HG02763 (cell line): ENCODE measurements at regions not wholly inside any gene's neighbourhood (a gene's known extent, or its start where the extent isn't known, plus 50 kb on each side); places are given as distances from the start of the nearest gene placed in this dataset.
"Not testable (repeated sequence)": the region's sequence is repeated elsewhere in the genome, so short reads cannot be mapped to it uniquely, and the experiment has no call there.

Experiments used
- ATAC-seq: cut with Tn5 transposase; IDR thresholded peaks from one replicate; pipeline ENCODE4 v1.9.1; 2021; ENCODE audit warnings: mild to moderate bottlenecking, moderate library complexity; ENCODE audit not compliant: unreplicated experiment

DNA sequence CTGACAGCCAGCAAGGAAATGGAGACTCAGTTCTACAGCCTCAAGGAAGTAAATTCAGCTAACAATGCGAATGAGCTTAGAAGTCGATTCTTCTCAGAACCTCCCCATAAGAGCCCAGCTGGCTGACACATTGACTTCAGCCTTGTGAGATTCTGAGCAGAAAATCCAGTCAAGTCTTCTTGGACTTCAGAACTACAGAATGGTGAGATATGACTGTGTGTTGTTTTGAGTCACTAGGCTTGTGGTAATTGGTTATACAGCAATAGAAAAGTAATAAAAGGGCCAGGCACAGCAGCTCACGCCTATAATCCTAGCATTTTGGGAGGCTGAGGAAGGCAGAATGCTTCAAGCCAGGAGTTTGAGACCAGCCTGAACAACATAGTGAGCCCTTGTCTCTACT, 161.8 kb upstream of the IVNS1ABP start:
- no peak for ATAC-seq

DNA sequence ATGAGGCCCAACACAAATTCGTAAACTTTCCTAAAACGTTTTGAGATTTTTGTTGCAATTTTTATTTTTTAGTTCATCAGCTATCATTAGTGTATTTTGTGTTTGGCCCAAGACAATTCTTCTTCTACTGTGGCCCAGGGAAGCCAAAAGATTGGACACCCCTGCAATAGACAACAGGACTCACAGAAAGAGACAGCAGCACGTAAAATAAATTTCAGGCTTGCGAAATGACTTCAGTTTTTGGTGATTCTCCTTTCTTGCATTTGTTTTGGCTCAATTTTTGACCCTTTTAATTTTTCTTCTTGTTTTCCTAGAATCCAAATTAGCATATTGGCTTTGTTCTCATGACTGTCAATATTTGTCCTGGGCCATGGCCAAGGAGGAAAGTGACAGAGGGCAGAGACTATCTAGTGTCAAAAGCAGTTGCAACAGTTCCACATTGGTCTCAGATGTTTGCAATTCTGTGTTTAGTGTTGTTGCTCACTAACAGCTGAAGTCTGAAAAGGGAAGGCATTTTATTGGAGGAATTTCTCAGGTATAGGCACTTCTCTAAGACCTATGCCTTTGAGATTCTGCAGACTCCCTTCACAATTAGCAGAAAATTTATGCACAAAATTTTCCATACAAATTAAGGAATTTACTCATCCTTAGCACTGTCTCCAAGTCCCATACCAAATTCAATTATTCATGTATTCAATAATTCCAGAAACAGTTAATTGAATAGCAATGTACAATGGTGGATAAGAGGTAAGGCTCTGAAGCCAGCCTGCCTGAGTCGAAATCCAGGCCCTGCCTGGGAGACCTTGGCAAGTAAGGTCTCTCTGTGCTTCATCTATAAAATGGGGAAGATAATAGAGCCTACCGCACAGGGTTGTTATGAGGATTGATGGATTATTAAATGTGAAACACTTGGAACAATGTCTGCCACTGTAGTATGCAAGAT, 160.9 kb upstream of the IVNS1ABP start:
- no peak for ATAC-seq

DNA sequence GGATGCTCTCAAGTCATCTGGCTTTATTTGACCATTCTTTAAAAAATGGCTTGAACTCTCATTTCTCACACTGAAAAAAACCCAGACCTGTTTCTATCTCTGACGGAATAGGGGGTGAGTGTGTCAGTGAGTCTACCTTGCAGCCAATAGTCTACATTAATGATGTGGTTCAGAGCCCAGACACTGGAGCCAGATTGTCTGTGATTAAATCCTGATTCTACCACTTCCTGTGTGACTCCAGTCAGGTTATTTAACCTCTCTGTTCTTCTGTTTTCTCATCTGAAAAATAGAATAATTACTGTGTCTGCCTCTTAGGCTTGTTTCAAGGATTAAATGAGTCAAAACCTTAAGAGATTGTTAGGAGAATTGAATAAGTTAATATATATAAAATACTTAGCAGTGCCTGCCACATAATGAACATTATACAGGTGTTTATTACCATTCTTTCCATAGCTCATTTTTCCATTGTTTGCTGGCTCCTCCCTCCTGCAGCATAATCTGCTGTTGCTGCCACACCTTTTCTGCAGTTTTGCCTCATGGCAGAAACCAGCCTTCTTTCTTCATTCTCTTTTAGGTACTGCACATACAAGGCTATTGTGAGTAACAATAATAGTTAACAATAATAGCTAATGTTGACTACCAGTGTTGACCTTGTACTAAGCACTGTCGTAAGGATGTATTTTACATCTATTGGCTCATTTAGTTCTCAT, 157.6 kb upstream of the IVNS1ABP start:
- no peak for ATAC-seq

DNA sequence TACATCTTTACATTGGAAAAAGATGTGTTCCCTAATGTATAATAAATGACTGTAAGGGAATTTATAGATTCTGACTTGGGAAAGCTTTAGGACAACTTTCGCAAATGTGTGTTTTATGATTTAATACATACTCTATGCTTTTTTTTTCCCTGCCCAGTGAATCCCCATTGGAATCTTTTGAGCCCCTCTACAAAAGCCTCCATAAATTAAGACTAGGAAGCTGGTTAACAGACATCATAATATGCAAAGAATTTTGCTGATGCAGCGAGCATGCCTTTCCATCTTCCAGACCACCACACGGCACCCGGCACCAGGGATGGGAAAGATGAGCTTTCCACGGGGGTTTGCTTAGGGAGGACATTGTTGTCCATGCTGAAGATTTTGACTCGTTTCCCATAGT, 156.1 kb upstream of the IVNS1ABP start:
- ATAC-seq, result no peak

DNA sequence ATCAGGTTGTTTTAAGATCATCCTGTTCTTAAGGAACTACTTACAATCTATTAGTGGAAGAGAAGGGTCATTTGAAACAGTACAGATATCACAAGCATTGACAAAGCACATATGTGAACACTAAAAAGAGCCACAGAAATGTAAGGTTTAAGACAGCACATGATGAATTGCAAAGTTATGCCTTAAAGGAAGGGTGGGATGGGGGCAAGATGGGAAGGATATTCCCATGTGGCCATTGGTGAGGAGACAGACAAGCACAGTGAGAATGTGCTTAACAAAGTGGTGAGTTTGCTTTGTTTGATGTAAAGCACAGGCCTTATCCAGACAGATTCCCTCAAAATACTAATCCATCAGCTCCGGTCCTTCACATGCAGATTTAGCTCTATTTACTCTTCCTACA, 151.6 kb upstream of the IVNS1ABP start:
- ATAC-seq, result no peak

DNA sequence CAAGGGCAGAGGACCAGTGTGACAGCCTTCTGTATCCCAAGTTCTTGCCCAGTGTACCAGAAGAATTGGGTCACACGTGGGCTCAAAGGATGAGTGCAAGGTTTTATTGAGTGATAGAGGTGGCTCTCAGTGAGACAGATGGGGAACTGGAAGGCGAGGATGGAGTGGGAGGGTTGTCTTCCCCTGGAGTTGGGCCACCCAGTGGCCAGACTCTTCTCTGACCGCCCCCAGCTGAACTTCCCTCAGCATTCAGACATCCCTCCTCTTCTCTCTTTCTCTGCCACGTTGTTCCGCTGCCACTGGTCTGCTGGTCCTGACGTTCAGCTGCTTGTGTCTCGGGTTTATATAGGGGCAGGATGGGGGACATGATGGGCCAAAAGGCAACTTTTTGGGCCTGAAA, 150.1 kb upstream of the IVNS1ABP start:
- ATAC-seq, result no peak

DNA sequence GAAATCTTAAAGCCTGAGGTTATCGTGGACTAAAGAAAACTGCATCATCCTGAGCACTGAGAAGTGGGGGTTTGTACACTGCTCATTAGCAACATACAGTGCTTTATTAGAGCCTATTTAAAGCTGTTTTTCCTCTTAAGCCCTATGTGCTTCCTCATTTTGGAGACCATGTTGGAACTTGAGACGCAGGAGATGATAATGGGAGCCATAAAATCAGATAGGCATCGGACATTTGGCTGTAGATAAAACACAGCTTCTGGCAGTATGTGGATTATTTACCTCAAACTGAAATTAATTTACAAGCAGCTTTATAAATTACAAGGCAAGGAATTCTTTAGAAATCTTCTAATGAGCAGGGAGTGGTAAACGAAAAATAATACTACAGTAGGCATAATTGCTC, 147.7 kb upstream of the IVNS1ABP start:
- ATAC-seq, result no peak

DNA sequence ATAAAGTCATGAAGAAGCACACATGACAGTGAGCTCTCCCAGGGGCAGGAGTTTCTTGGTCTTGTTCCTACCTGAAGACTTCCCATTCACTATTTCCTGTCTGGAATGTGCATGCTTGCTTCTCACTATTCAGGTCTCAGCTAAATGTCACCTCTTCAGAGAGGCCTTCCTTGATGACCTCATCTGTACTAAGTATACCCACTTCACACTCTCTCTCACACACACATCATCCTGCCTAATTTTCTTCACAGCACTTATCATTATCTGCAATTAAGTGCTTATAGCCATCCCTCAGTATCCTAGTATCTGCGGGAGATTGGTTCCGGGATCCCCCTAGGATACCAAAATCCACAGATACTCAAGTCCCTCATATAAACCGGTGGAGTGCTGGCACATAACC, 146.4 kb upstream of the IVNS1ABP start:
- ATAC-seq, result no peak

DNA sequence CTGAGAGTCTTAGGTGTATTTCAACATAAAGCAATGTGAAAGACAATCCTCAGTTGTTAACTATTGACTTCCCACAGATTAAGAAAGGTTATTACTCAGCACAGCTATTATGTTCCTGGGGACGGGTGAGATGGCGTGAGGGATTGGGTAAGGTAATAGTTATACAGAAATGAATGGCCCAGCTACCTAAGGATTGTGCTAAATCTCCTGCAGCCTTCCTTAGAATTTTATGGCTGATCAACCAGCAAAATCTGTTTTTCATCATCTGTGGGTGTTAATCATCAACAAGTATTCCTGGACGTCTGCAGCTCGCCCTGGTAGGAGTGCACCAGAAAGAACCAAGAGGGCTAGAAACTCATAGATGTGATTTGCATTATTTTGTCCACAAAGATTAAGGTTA, 146.0 kb upstream of the IVNS1ABP start:
- no peak for ATAC-seq

DNA sequence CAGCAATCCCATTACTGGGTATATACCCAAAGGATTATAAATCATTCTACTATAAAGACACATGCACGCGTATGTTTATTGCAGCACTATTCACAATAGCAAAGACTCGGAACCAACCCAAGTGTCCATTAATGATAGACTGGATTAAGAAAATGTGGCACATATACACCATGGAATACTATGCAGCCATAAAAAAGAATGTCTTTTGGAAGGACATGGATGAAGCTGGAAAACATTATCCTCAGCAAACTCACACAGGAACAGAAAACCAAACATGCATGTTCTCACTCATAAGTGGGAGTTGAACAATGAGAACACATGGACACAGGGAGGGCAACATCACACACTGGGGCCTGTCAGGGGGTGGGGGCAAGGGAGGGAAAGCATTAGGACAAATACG, 143.7 kb upstream of the IVNS1ABP start:
- ATAC-seq, result not testable (repeated sequence)

DNA sequence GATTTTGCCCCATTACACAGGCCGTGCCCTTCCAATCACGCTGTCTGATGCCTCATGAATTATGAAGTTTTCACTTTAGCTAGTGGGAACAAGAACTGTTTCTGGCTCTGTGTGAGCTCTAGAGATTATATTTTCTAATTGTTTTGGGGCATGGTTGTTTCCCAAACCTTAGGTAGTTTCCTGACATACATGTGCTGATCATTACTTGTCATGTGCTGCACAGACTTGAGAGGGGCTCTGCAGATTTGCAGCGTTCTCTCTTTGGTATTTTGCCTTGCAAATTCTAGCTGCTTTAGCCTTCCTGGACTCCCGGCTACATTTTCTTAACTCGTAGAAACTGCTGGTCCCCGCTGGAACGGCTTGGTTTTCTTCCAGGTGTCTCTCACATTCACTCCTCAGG, 142.1 kb upstream of the IVNS1ABP start:
- ATAC-seq, result no peak

DNA sequence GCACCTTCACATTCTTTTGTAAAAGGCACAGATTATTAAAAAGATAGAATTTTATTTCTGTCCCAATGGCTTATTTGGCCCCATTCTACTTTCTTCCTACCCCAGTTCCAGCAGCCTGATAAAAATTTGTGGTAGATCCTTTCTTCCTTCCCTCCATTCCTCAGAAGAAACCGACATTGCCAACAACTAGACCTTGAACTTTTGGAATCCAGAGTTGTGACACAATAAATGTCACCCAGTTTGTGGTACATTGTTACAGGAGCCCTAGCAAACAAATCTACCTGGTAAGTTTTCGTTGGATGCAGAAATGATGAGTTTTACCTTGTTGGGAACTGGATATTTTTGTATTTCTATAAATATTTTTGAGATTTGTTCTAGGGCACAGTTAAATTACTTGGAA, 141.6 kb upstream of the IVNS1ABP start:
- ATAC-seq, result no peak

DNA sequence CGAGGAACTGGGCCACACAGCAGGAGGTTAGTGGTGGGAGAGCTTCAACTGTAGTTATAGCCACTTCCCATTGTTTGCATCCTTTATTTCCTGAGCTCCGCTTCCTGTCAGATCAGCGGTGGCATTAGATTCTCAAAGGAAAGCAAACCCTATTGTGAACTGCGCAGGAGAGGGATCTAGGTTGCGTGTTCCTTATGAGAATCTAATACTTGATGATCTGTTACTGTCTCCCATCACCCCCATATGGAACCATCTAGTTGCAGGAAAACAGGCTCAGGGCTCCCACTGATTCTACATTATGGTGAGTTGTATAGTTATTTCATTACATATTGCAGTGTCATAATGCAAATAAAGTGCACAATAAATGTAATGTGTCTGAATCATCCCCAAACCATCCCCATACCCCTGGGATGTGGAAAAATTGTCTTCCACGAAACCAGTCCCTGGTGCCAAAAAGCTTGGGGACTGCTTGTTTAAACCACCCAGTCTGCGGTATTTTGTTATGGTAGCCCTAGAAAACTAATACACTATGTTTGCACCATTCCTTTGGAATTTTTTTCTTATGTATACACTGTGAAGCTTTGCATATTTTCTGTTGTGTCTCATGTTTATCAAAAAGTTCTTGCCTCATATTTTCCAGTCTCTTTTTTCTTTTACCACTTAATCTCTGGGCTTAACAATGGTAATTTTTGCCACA, 136.6 kb upstream of the IVNS1ABP start:
- no peak for ATAC-seq

DNA sequence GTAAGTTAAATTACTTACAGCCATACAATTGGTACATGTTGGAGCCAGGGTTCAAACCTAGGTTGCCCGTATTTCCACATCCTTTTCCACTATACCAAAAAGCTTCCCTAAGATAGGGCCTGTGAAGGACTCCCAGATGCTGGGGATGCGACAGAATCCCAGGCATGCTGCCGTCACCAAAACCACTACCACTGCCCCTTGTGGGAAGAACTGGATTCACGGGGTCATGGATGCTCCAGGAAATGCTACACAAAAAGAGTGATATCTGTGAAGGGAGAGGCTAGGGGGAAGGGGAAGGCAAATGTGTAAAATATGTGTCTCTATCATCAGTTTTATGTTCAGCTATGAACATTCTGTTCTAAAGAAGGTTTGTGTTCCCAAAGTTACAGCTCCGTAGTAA, 133.9 kb upstream of the IVNS1ABP start:
- no peak for ATAC-seq

DNA sequence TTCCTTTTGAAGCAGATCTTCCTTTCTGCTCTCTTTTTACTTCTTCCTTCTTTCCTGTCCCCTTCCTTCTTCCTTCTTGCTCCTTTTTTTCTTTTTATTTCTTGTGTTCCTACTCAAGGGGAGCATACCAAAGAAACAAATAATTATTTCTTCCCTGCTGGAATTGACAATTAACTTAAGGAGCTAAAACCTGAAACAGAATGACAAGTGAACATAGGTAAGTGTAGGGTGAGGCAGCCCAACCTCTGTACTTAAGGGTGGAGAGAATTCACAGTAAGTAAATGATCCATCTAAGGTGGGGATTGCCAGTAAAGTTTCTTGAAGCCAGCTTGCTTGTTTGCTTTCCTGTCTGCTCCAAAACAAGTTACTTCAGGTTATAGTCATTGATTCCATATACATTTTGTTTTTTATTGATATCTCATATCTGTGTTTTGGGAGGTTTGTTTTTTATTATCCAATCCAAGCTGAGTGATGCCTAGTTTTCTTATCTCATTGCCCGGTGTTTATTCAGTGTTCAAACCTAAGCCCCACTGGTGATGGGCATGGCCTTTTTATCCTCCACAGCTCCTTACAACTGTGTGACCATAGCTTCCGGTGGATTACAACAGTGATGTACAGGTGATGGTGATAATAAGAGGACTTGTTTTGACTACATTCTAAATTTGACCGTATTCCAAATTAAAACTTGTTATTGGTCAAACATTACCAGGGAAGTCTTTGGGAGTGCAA, 133.2 kb upstream of the IVNS1ABP start:
- ATAC-seq, result no peak

DNA sequence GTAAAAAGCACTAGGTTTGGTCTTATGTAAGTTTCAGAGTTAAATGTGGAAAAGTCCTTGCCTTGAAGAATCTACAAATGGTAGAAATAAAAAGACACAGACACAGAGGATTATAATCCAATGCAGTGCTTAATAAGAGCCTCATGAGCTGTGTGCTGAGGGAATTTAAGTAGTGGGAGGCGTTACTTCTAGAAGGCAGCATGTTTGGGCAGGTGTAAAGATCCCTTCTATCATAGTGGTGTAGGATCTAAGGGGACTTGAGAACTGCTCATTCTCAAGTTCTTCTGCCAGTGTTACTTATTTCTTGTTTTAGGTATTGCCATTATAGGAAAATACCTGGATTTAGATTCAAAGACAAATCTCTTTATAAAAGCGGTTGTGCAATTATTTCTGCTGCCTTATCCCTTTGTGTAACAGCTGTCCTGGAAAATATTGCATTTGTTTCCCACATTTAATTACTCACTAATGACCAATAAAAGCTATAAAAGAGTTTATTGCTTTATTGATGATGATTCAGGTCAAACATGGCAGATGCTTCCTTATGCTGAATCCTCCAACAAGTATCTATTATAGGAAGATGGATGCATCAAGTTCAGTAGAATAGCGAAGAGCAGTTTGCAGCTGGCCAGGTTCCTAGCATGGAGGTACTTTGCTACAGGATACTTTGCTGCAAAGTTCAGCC, 132.5 kb upstream of the IVNS1ABP start:
- ATAC-seq, result no peak

DNA sequence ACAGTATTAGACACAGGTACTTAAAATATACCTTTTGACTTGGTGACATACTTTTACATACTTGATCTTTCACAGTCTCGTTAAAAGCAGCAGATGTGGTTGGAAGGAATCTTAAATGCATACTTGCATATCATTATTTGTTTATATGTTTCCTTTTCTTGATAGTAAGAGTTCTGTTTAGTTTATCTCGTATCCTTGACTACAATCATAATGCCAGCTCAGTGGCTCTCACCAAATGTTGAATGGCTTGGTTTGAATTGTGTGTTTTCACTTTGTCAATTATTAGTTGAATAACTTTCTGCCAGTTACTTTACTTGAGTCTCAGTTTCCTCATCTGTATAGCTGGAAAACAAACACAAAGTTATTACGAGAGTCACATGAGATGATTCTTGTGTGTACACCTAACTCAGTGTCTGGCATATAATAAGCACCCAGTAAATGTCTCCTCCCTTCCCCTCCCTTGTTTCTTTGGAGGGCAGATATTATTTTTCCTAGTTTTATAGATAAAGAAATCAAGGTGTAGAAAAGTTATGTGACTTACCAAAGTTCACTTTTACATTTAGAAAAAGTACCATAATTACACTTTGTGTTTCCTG, 131.6 kb upstream of the IVNS1ABP start:
- ATAC-seq, result no peak

DNA sequence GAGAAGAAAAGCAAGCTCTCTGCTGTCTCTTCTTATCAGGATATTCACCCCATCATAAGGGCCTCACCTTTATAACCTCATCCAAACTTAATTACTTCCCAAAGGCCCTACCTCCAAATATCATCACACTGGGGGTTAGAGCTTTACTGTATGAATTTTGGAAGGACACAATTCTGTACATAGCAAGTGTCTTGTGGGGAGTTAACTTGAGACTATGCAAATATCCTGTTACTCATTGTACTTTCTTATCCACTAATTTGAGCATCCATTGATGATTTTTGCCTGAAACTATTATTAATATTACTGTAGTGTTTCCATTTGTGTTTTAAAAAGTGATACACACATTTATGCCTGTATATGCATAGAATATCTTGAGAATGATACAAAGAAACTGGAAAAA, 129.1 kb upstream of the IVNS1ABP start:
- no peak for ATAC-seq

DNA sequence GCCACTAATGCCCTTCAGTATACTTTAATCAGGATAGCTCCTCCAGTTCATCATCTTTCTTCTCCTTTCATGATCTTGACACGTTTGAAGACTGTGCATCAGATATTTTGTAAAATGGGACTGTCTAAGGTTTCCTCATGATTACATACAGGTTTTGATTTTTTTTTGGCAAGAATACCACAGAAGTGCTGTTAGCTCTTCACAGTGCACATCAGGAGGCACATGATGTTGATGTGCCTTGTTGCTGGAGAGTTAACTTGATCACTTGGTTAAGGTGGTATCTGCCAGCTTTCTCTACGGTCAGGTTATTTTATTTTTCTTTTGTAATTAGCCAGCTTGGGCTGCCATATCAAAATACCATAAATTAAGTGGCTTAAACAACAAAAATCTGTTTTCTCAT, 128.6 kb upstream of the IVNS1ABP start:
- ATAC-seq, result no peak

DNA sequence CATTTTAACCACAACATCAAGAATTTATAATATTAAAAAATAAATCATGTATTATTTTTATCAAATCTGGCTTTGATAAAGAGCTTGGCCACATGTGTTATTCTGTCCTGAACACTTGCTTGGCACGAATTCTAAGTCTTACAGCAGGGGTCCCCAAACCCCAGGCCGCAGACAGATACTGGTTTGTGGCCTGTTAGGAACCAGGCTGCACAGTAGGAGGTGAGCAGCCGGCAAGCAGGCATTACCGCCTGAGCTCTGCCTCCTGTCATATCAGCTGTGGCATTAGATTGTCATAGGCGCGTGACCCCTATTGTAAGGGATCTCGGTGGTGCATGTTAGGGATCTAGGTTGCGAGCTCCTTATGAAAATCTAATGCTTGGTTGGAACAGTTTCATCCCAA, 127.6 kb upstream of the IVNS1ABP start:
- ATAC-seq, result no peak
